ENCODE measurements at regions not wholly inside any gene's neighbourhood (a gene's known extent, or its start where the extent isn't known, plus 50 kb on each side); places are given as distances from the start of the nearest gene placed in this dataset.

DNA sequence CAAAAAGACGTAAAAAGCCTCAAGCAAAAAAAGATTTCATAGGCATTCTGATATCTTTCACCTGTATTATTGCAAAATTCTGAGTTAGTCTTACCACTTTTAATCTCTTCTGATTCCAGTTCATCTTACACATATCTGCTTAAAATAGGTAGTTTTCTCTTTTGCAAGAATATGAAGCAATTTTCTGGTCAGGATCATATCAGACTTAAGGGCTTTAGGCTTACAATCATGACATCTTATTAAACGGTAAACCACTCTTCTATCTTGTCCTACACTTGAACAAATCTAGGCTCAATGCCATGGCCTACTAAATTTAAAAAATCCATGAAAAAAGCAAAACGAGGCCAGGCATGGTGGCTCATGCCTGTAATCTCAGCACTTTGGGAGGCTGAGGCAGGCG, 50.1 kb upstream of the GAREM1 start:
- no peak for TF ChIP-seq SIN3A (IDR thresholded peaks at IDR 0.05; ENCODE audit: borderline replicate concordance, insufficient read depth, low read length)
- no peak for TF ChIP-seq POLR2AphosphoS5 (IDR thresholded peaks at IDR 0.05; ENCODE audit: low read depth, low read length)
- no peak for TF ChIP-seq TAF1 (IDR thresholded peaks at IDR 0.05; ENCODE audit: borderline replicate concordance, insufficient read depth, low read length)
